CD14-positive monocyte (primary cell): ENCODE measurements at regions not wholly inside any gene's neighbourhood (a gene's known extent, or its start where the extent isn't known, plus 50 kb on each side); places are given as distances from the start of the nearest gene placed in this dataset.

ENCODE experiments used
- DNase-seq, 3 donors: peaks; one replicate each; pipeline ENCODE4 v3.0.0-alpha.2; 2011 to 2022
- H2AFZ ChIP-seq: 2 replicates; pipeline ENCODE4 v1.6.0; 2012; ENCODE audit warnings: mild to moderate bottlenecking, low read depth, low read length, inconsistent platforms; ENCODE audit not compliant: insufficient read depth, poor library complexity, severe bottlenecking
- H3K27ac ChIP-seq, 2 donors: 1 replicate in 1 of 2; 2 replicates in 1 of 2; pipeline ENCODE4 v1.5.1; 2012 to 2013; ENCODE audit warnings: low read length in 2 of 2, control low read depth in 1 of 2, inconsistent platforms in 1 of 2, low read depth in 1 of 2, mild to moderate bottlenecking in 1 of 2
- H3K27me3 ChIP-seq, 2 donors: one replicate each; pipeline versions ENCODE4 v1.6.0 to v1.6.1; 2011 to 2013; ENCODE audit warnings: low read length in 2 of 2; ENCODE audit not compliant: control insufficient read depth in 2 of 2, insufficient read depth in 2 of 2
- H3K36me3 ChIP-seq, 2 donors: replicated peaks in 1 of 2; 1 replicate in 1 of 2; 2 replicates in 1 of 2; pipeline versions ENCODE4 v1.5.1 to v1.6.1; 2012 to 2013; ENCODE audit warnings: low read length in 2 of 2, control low read depth in 1 of 2, inconsistent platforms in 1 of 2, mild to moderate bottlenecking in 1 of 2; ENCODE audit not compliant: insufficient read depth in 2 of 2, control insufficient read depth in 1 of 2
- H3K4me1 ChIP-seq, 2 donors: 1 replicate in 1 of 2; 2 replicates in 1 of 2; pipeline versions ENCODE4 v1.5.1 to v1.6.1; 2012 to 2013; ENCODE audit warnings: low read length in 2 of 2, control low read depth in 1 of 2, inconsistent platforms in 1 of 2, mild to moderate bottlenecking in 1 of 2, moderate library complexity in 1 of 2; ENCODE audit not compliant: insufficient read depth in 2 of 2, control insufficient read depth in 1 of 2
- H3K4me2 ChIP-seq: replicated peaks from 2 replicates; pipeline ENCODE3; 2012; ENCODE audit warnings: low read length, moderate library complexity, mild to moderate bottlenecking; ENCODE audit not compliant: poor library complexity, severe bottlenecking; ENCODE audit errors: extremely low read depth
- H3K4me3 ChIP-seq, 3 experiments: fragments of 200-600 bp in 1 of 3; sonication (generic) in 1 of 3; replicated peaks in 1 of 3; 1 replicate in 2 of 3; 2 replicates in 1 of 3; pipeline ENCODE4 v1.5.1; 2011 to 2013; ENCODE audit warnings: low read length in 3 of 3, mild to moderate bottlenecking in 3 of 3, control low read depth in 2 of 3, low read depth in 2 of 3, inconsistent platforms in 1 of 3, moderate library complexity in 1 of 3
- H3K79me2 ChIP-seq: 2 replicates; pipeline ENCODE4 v1.6.0; 2012; ENCODE audit warnings: mild to moderate bottlenecking, control low read depth, inconsistent platforms, low read length, moderate library complexity; ENCODE audit not compliant: insufficient read depth
- H3K9ac ChIP-seq: 2 replicates; pipeline ENCODE4 v1.6.0; 2017; ENCODE audit warnings: low read length, mild to moderate bottlenecking; ENCODE audit not compliant: insufficient read depth, poor library complexity, severe bottlenecking
- H3K9me3 ChIP-seq, 2 donors: replicated peaks in 1 of 2; 1 replicate in 1 of 2; 2 replicates in 1 of 2; pipeline versions ENCODE4 v1.5.1 to v1.6.1; 2012 to 2013; ENCODE audit warnings: low read length in 2 of 2, control low read depth in 1 of 2; ENCODE audit not compliant: control insufficient read depth in 1 of 2, insufficient read depth in 1 of 2
- H4K20me1 ChIP-seq: 2 replicates; pipeline ENCODE4 v1.6.0; 2012; ENCODE audit warnings: mild to moderate bottlenecking, low read length, control low read depth, moderate library complexity; ENCODE audit not compliant: insufficient read depth
- H3K27ac Mint-ChIP-seq, 7 donors: one replicate each; pipeline ENCODE4 v1.8.0; 2020; ENCODE audit warnings: mild to moderate bottlenecking in 7 of 7, mixed read lengths in 7 of 7, moderate library complexity in 6 of 7, inconsistent platforms in 2 of 7
- H3K27me3 Mint-ChIP-seq, 3 donors: one replicate each; pipeline ENCODE4 v1.8.0; 2021 to 2022; ENCODE audit warnings: low read depth in 3 of 3, mild to moderate bottlenecking in 3 of 3, mixed read lengths in 3 of 3, moderate library complexity in 3 of 3, inconsistent platforms in 1 of 3
- H3K36me3 Mint-ChIP-seq, 2 donors: one replicate each; pipeline ENCODE4 v1.8.0; 2020; ENCODE audit warnings: mixed read lengths in 2 of 2, inconsistent platforms in 1 of 2, mild to moderate bottlenecking in 1 of 2
- H3K4me1 Mint-ChIP-seq: one replicate; pipeline ENCODE4 v1.8.0; 2020; ENCODE audit warnings: mild to moderate bottlenecking, mixed read lengths
- H3K4me3 Mint-ChIP-seq, 2 donors: one replicate each; pipeline ENCODE4 v1.8.0; 2020; ENCODE audit warnings: mild to moderate bottlenecking in 2 of 2, mixed read lengths in 2 of 2, moderate library complexity in 1 of 2
- H3K9me3 Mint-ChIP-seq, 7 donors: one replicate each; pipeline ENCODE4 v1.8.0; 2020 to 2022; ENCODE audit warnings: mixed read lengths in 7 of 7, mild to moderate bottlenecking in 6 of 7, moderate library complexity in 6 of 7, inconsistent platforms in 2 of 7
- WGBS: methylation state at CpG from one replicate; pipeline ENCODE4 v1.1.5; 2013; ENCODE audit warnings: missing lambda C conversion rate; ENCODE audit not compliant: insufficient coverage; 5-methylcytosine and 5-hydroxymethylcytosine counted together
- intact Hi-C, 2 donors: fragments of 100-400 bp; cut with micrococcal nuclease; formaldehyde crosslinking; loops; one replicate each; pipeline versions ENCODE4 v1.15.0 to v1.15.1; 2023
- TF ChIP-seq, protein P1 (sequence below): fragments of 200-600 bp; IDR thresholded peaks from one replicate; pipeline ENCODE4 v1.8.0; 2022; ENCODE audit warnings: antibody characterized with exemption, mild to moderate bottlenecking

DNA sequence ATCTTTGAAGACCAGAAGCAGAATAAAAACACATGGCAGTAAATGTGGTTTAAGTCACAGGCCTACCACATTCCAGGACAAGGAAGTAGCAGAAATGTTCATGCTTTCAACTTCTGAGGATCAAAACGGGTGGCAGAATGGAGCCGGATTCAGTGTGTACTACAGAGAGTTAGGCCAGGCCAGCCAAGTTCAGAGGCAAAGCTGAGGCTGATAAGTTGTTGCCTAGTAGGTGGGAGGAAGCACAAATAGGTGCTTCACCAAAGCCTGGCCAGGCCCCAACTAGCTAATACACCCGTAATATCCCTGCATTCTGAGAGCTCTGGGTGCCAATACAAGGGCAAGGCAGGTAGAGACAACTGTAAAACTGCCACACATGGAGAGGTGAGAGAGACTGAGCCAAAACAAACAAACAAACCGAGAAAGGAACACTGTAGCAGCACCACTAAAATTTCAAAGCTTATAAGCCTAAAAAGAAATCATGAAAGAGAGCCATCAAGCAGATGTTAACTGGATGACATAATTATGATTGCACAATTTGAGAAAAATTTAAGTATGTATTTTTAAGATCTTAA lies 156.4 kb upstream of the CBLB start:
- Mint-ChIP-seq H3K4me3 (no peak overlapping the region), H3K27ac (no peak overlapping the region), H3K9me3 (peaks cover 0 to 4% (median 1%) of the 10 kb centered on the region in 7 donors), H3K4me1 (no peaks in the 10 kb centered on the region), H3K27me3 (no peaks in the 10 kb centered on the region), H3K36me3 (no peaks in the 10 kb centered on the region)
- no peak overlapping the region for H3K4me3 ChIP-seq
- H3K4me1 ChIP-seq, result no peaks in the 10 kb centered on the region
- H4K20me1 ChIP-seq, result no peaks in the 10 kb centered on the region
- no peaks in the 10 kb centered on the region for H3K79me2 ChIP-seq
- TF ChIP-seq, protein P1, sequence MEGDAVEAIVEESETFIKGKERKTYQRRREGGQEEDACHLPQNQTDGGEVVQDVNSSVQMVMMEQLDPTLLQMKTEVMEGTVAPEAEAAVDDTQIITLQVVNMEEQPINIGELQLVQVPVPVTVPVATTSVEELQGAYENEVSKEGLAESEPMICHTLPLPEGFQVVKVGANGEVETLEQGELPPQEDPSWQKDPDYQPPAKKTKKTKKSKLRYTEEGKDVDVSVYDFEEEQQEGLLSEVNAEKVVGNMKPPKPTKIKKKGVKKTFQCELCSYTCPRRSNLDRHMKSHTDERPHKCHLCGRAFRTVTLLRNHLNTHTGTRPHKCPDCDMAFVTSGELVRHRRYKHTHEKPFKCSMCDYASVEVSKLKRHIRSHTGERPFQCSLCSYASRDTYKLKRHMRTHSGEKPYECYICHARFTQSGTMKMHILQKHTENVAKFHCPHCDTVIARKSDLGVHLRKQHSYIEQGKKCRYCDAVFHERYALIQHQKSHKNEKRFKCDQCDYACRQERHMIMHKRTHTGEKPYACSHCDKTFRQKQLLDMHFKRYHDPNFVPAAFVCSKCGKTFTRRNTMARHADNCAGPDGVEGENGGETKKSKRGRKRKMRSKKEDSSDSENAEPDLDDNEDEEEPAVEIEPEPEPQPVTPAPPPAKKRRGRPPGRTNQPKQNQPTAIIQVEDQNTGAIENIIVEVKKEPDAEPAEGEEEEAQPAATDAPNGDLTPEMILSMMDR, result no peak
- no peak for DNase-seq
- no peaks in the 10 kb centered on the region for H3K27me3 ChIP-seq
- 93% methylated on average over 3 of the region's 4 CpGs for WGBS
- no peaks in the 10 kb centered on the region for H3K36me3 ChIP-seq
- intact Hi-C loops, result no loop called here
- no peak overlapping the region for H3K27ac ChIP-seq
- no peaks in the 10 kb centered on the region for H3K9me3 ChIP-seq
- H2AFZ ChIP-seq, result no peak overlapping the region
- H3K4me2 ChIP-seq, result no peak overlapping the region
- H3K9ac ChIP-seq, result no peak overlapping the region

DNA sequence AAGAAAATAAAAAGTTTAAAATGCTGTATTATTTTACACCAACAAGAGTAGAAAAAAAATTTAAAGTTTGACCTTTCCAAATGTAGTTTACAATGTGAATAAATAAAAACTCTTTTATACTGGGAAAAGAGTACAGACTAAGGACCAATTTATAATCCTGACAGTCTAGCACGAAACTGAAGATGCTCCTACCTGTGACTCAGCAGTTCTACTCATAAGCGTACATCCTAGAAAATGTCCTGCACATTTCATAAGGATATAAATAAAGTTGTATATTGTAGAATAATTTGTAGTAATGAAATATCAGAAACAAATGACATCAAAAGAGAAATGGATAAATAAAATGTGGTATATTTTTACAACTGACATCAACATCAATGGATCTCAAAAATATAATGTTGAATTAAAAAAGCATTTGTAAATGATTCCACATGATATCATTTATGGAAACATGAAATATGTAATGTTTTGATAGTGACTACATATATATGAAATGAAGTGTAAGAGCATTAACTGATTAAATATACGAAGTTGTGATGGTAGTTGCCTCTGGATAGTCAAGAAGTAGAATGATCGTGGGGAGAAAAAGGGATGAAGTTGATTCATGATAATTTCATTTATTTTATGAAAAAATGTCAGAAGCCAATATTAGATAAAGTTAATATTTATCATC lies 161.3 kb upstream of the CBLB start:
- Histone ChIP-seq H3K27me3 (no peaks in the 10 kb centered on the region), H3K4me3 (no peak overlapping the region), H3K4me2 (no peak overlapping the region), H4K20me1 (no peaks in the 10 kb centered on the region), H3K9me3 (no peaks in the 10 kb centered on the region), H3K4me1 (no peaks in the 10 kb centered on the region), H3K36me3 (no peaks in the 10 kb centered on the region), H3K79me2 (no peaks in the 10 kb centered on the region), H3K27ac (no peak overlapping the region), H2AFZ (no peak overlapping the region), H3K9ac (no peak overlapping the region)
- Mint-ChIP-seq H3K27me3 (peaks cover 0 to 4% (median 0%) of the 10 kb centered on the region in 3 donors), H3K9me3 (peaks cover 0 to 6% (median 0%) of the 10 kb centered on the region in 7 donors), H3K36me3 (no peaks in the 10 kb centered on the region), H3K27ac (no peak overlapping the region), H3K4me3 (no peak overlapping the region), H3K4me1 (no peaks in the 10 kb centered on the region)
- TF ChIP-seq, protein P1, result no peak
- DNase-seq, result no peak
- WGBS, result no CpG with 5 or more reads among the region's 4 CpGs
- intact Hi-C loops, result no loop called here
